HG02678 (cell line): ENCODE measurements at regions not wholly inside any gene's neighbourhood (a gene's known extent, or its start where the extent isn't known, plus 50 kb on each side); places are given as distances from the start of the nearest gene placed in this dataset.
A peak's percentile ranks its signal among the peaks of the same experiment; 100 is the strongest.

Experiments used
- ATAC-seq: cut with Tn5 transposase; IDR thresholded peaks from one replicate; pipeline ENCODE4 v1.9.1; 2021; ENCODE audit warnings: mild to moderate bottlenecking, moderate library complexity; ENCODE audit not compliant: unreplicated experiment

- no peak for ATAC-seq
These were observed 62.0 kb downstream of the HFE start for GRCh38 chr6:26149240-26149639.

GRCh38 chr6:26152226-26153101 is 65.2 kb downstream of the HFE start:
- no peak for ATAC-seq

DNA sequence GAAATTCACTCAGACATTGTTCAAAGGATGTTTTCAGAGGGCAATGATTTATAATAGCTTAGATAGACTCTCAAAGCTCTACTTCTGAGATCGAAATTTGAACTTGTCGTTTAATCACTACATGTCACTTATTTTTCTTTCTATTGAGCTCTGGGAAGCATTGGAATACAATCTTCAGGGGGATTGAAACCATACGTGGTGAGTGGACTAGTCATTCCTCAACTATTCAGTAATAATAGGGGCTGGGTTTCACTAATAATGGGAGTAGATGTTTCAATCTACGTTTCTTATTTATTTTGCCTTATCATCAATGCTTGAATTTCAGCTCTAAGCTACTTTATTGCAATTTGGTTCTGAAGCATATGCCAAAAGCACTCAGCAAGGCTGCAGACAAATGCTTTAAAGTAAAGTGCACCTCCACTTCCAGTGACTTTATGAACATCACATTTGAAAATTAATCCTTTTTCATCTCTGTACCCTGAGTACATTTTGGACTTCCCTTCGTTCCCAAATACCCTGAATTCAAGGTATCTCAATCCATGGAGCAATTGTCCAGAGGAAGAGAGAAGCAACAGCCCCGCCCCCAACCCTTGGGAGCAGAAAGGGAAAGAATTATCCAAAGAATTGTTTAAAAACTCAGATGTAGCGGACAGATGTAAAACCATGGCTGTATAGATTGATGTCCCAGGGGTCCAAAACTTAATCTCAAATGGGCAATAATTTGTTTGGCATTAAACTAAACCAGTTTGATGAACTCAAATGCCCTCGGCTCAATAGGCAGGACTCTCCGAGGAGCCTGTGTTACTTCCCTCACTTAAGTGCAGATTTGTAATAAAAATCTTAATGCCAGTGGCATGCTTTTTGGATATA is 68.1 kb downstream of the HFE start:
- ATAC-seq = no peak

DNA sequence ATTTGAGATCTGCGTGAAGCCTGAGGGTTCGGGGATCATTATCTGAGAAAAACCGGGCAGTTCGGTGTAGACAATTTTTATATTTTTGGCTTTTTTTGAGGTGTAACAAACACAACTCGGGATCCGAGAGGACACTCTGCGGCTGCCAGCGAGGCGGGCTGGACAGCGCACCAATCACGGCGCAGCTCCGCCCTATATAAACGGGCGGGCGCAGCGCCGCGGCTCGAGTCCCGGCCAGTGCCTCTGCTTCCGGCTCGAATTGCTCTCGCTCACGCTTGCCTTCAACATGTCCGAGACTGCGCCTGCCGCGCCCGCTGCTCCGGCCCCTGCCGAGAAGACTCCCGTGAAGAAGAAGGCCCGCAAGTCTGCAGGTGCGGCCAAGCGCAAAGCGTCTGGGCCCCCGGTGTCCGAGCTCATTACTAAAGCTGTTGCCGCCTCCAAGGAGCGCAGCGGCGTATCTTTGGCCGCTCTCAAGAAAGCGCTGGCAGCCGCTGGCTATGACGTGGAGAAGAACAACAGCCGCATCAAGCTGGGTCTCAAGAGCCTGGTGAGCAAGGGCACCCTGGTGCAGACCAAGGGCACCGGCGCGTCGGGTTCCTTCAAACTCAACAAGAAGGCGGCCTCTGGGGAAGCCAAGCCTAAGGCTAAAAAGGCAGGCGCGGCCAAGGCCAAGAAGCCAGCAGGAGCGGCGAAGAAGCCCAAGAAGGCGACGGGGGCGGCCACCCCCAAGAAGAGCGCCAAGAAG is 69.0 kb downstream of the HFE start:
- ATAC-seq = peak; percentile 46

DNA sequence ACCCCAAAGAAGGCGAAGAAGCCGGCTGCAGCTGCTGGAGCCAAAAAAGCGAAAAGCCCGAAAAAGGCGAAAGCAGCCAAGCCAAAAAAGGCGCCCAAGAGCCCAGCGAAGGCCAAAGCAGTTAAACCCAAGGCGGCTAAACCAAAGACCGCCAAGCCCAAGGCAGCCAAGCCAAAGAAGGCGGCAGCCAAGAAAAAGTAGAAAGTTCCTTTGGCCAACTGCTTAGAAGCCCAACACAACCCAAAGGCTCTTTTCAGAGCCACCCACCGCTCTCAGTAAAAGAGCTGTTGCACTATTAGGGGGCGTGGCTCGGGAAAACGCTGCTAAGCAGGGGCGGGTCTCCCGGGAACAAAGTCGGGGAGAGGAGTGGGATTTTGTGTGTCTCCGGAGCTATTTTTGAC is 69.6 kb downstream of the HFE start:
- peak; percentile 3 for ATAC-seq

GRCh38 chr6:26157251-26158075 is 70.2 kb downstream of the HFE start:
- peak; percentile 69 for ATAC-seq

DNA sequence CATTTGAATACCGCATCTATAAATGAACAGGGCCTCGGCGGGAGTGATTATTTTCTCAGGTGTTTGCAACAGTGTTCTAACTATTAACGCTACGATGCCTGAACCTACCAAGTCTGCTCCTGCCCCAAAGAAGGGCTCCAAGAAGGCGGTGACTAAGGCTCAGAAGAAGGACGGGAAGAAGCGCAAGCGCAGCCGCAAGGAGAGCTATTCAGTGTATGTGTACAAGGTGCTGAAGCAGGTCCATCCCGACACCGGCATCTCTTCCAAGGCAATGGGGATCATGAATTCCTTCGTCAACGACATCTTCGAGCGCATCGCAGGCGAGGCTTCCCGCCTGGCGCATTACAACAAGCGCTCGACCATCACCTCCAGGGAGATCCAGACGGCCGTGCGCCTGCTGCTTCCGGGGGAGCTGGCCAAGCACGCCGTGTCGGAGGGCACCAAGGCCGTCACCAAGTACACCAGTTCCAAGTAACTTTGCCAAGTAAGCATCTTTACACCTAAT is 70.9 kb downstream of the HFE start:
- no peak for ATAC-seq

- ATAC-seq = no peak
These were observed 71.5 kb downstream of the HFE start for GRCh38 chr6:26158581-26159356.

- no peak for ATAC-seq
These were observed 72.4 kb downstream of the HFE start for GRCh38 chr6:26159357-26160273.

DNA sequence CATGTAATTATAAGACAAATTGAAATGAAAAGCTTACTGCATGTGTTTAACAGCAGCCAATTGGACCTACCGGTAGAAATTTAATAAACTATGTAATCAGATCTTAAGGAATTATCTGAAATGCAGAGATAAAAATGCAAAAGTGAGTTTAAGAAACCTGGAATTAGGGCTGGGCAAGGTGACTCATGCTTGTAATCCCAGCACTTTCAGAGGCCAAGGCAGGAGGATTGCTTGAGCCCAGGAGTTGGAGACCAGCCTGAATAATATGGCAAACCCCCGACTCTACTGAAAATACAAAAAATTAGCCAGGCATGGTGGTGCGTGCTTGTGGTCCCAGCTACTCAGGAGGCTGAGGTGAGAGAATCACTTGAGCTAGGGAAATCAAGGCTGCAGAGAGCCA is 74.1 kb downstream of the HFE start:
- ATAC-seq = no peak

- no peak for ATAC-seq
These were observed 75.2 kb downstream of the HFE start for GRCh38 chr6:26162399-26162798.

- ATAC-seq = no peak
These were observed 76.3 kb downstream of the HFE start for GRCh38 chr6:26163427-26164119.

DNA sequence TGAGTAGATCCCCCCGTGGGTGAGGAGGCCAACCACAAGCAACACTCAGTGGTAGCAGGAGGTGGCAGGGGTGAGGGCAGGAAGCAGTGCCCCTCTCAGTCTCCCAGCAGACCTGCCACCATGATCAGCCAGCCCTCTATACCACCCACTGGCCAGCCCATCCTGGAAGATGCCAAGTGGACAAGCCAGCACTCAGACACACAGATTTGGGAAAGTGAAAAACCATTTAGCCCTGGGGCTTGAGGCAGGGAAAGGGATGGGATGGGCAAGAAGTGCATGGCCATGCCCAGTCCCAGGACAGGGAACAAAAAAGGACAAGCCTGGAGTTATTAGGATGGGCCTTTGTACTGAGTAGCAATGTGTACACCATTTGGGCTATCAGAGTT is 76.9 kb downstream of the HFE start:
- no peak for ATAC-seq

DNA sequence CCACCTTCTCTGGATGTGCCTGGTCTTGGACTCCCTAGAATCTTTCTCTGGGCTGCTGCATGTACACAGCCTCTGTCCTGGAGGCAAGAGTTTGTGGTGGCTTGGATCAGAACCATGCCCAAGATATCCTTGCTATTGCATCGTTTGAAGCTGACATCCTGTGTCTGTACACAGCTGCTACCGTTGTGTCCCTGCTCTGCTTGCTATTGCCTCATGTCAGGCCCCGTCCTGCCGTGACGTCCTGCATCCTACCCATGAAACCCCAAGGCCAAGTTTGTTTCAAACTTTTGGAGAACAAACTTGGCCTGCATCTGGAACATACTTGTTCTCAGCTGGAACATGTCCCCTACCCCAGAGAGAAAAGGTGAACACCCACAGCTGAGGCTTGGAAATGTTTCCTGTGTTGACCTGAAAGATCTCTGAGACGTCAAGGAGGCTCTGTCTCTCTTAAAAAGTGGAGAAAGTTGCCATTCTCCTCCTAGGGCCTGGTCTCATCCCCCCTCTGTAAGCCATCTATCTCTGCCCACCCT is 78.1 kb downstream of the HFE start:
- ATAC-seq = no peak

GRCh38 chr6:26170181-26170580 is 83.0 kb downstream of the HFE start:
- no peak for ATAC-seq

DNA sequence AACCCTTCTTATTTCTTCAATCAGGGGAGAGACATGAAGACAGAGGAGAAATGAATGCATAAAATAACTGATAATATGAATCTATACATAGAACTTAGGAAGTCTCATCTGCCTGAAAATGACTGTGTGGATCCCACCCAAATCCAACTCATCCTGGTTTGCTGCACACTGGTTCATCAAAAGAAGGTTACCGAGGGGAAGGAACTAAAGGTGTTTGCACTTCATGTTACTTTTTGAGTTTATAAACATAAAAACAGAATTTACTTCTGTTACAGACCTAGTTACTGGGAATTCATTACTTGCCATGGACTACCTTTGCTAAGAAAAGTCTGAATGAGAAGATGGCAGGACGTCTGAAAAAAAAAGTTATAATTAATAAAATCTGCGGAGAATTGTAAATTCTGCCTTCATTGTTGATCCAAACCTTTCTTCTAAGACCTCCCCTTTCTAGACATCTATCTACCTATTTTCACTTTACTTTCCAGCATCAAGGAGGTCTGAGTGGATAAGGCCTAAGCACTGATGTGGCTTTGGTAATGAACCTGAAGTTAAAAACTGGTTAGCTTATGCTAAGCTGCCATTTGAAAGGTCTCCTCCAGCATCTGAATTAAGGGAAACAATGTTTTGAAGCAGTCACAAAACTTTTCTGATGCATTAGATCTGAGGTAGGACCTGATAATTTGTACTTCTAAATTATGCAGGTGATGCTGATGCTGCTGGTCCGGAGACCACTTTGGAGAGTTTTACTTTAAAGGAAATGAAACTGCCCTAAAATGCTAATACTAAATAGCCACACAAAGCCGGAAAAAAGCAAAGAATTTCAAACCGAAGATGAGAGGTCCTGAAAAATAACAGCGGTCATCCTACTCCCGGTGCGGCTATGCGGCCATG is 84.0 kb downstream of the HFE start:
- no peak for ATAC-seq

- ATAC-seq = peak; percentile 13
These were observed 85.4 kb downstream of the HFE start for GRCh38 chr6:26172608-26172968.
